IgD-negative memory B cell (primary cell): ENCODE measurements at regions not wholly inside any gene's neighbourhood (a gene's known extent, or its start where the extent isn't known, plus 50 kb on each side); places are given as distances from the start of the nearest gene placed in this dataset.
"Not testable (repeated sequence)": the region's sequence is repeated elsewhere in the genome, so short reads cannot be mapped to it uniquely, and the experiment has no call there.

Experiments
- H3K27ac Mint-ChIP-seq, 3 donors: one replicate each; pipeline ENCODE4 v1.8.0; 2020 to 2022; ENCODE audit warnings: mild to moderate bottlenecking in 3 of 3, mixed read lengths in 3 of 3, moderate library complexity in 1 of 3
- H3K27me3 Mint-ChIP-seq: one replicate; pipeline ENCODE4 v1.8.0; 2021; ENCODE audit warnings: mixed read lengths
- H3K36me3 Mint-ChIP-seq: one replicate; pipeline ENCODE4 v1.8.0; 2020; ENCODE audit warnings: mild to moderate bottlenecking, mixed read lengths
- H3K4me1 Mint-ChIP-seq, 3 donors: one replicate each; pipeline ENCODE4 v1.8.0; 2020 to 2022; ENCODE audit warnings: mixed read lengths in 3 of 3, mild to moderate bottlenecking in 1 of 3
- H3K4me3 Mint-ChIP-seq, 4 donors: one replicate each; pipeline ENCODE4 v1.8.0; 2020 to 2022; ENCODE audit warnings: mild to moderate bottlenecking in 4 of 4, mixed read lengths in 4 of 4, moderate library complexity in 3 of 4
- H3K9me3 Mint-ChIP-seq, 3 donors: one replicate each; pipeline ENCODE4 v1.8.0; 2020 to 2021; ENCODE audit warnings: mixed read lengths in 3 of 3, mild to moderate bottlenecking in 1 of 3

DNA sequence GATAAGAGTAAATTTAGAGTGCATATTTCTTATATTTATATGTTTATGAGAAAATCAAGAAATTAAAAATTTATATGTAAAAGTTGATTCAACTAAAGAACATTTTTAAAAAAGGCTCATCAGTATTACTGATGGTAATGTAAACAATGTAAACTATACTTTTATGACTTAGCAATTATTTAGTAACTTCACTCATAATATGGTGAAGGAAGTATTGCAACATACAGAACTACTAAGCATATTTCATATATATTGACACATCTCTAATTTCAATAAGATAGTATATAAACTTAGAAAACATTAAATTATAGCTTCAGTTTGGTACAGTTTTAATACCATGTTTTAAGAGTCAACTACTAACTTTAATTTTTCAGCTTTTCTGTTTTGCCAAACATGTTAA, 512.8 kb upstream of the PCDH7 start:
- Mint-ChIP-seq H3K4me3 (no peak overlapping the region), H3K36me3 (no peaks in the 10 kb centered on the region), H3K4me1 (no peaks in the 10 kb centered on the region), H3K9me3 (peaks cover 5 to 13% (median 6%) of the 10 kb centered on the region in 3 donors), H3K27ac (no peak overlapping the region), H3K27me3 (no peaks in the 10 kb centered on the region)

DNA sequence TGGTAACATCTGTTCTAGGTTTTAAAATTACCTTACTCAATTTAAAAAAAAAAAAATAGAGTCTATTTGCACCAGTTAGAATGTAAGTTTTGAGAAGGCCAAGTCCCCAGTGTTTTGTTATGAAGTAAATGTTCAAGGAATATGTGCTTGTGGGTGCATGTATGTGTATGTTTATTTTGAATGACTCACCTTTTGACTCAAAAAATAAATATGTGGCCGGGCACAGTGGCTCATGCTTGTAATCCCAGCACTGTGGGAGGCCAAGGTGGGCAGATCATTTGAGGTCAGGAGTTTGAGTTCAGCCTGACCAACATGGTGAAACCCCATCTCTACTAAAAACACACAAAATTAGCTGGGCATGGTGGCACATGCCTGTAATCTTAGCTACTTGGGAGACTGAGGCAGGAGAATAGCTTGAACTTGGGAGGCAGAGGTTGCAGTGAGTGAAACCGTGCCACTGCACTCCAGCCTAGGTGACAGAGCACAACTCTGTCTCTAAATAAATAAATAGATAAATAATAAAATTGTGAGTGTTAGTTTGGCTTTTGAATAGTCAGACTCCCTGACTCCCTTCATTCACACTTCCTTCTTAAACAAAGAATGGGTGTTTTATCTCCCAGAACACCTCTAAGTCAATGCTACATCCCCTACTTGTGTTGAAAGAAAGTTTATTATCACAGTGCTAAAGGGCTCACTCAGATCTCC, 511.3 kb upstream of the PCDH7 start:
- H3K36me3 Mint-ChIP-seq: no peaks in the 10 kb centered on the region
- no peak overlapping the region for H3K4me3 Mint-ChIP-seq
- H3K9me3 Mint-ChIP-seq: peaks cover 3 to 11% (median 6%) of the 10 kb centered on the region in 3 donors
- no peaks in the 10 kb centered on the region for H3K27me3 Mint-ChIP-seq
- H3K27ac Mint-ChIP-seq: no peak overlapping the region
- H3K4me1 Mint-ChIP-seq: no peaks in the 10 kb centered on the region

- not testable (repeated sequence) for H3K36me3 Mint-ChIP-seq, H3K27ac Mint-ChIP-seq, H3K4me3 Mint-ChIP-seq, H3K27me3 Mint-ChIP-seq, H3K4me1 Mint-ChIP-seq
- peaks cover 5 to 30% (median 13%) of the 10 kb centered on the region in 3 donors for H3K9me3 Mint-ChIP-seq
Measured at GRCh38 chr4:30215973-30216372, 504.2 kb upstream of the PCDH7 start.

GRCh38 chr4:30245140-30245539, 475.0 kb upstream of the PCDH7 start:
- Mint-ChIP-seq H3K27me3 (no peaks in the 10 kb centered on the region), H3K27ac (no peak overlapping the region), H3K36me3 (no peaks in the 10 kb centered on the region), H3K4me3 (no peak overlapping the region), H3K9me3 (peaks cover 2 to 16% (median 5%) of the 10 kb centered on the region in 3 donors), H3K4me1 (no peaks in the 10 kb centered on the region)

- Mint-ChIP-seq H3K36me3 (no peaks in the 10 kb centered on the region), H3K27ac (no peak overlapping the region), H3K4me1 (no peaks in the 10 kb centered on the region), H3K4me3 (no peak overlapping the region), H3K27me3 (no peaks in the 10 kb centered on the region), H3K9me3 (peaks cover 6 to 15% (median 6%) of the 10 kb centered on the region in 3 donors)
Measured at GRCh38 chr4:30256116-30256832, 463.9 kb upstream of the PCDH7 start.

- no peak overlapping the region for H3K27ac Mint-ChIP-seq
- H3K27me3 Mint-ChIP-seq: no peaks in the 10 kb centered on the region
- H3K4me1 Mint-ChIP-seq: no peaks in the 10 kb centered on the region
- no peak overlapping the region for H3K4me3 Mint-ChIP-seq
- no peaks in the 10 kb centered on the region for H3K36me3 Mint-ChIP-seq
- peaks cover 3 to 8% (median 4%) of the 10 kb centered on the region in 3 donors for H3K9me3 Mint-ChIP-seq
Measured at GRCh38 chr4:30258949-30259348, 461.2 kb upstream of the PCDH7 start.

DNA sequence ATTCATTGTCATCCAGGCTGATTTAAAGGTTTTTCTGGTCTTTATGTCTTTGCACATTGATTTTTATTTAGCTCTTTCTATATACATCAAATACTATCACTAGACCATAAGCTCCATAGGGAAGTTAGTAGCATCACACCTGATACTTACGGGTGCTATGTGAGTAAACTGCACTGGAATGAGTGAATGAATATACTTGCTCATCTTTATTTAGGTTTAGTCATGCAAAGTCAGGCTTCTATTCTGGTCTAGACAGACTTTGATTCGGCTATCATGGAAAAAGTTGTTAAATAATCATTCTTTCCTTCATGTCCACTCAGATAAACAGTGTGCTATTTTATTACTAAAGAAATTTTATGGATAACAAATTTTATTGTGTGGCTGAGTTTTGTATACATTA, 457.8 kb upstream of the PCDH7 start:
- peaks cover 2 to 5% (median 4%) of the 10 kb centered on the region in 3 donors for H3K9me3 Mint-ChIP-seq
- H3K36me3 Mint-ChIP-seq: no peaks in the 10 kb centered on the region
- no peaks in the 10 kb centered on the region for H3K27me3 Mint-ChIP-seq
- peak overlapping the region in 1 of 3 donors; percentile 19 for H3K27ac Mint-ChIP-seq
- no peaks in the 10 kb centered on the region for H3K4me1 Mint-ChIP-seq
- H3K4me3 Mint-ChIP-seq: no peak overlapping the region

DNA sequence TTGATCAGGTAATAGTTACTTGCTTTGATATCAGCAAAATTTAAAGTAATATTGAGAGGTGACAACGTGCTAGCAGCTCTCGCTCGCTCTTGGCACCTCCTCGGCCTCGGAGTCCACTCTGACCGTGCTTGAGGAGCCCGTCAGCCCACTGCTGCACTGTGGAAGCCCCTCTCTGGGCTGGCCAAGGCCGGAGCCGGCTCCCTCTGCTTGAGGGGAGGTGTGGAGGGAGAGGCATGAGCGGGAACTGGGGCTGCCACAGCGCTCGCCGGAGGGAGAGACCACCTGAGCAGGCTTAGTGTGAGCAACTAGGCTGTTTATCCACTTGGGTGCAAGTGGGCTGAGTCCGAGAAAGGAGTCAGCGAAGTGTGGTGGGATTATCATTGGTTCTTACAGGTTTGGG, 455.7 kb upstream of the PCDH7 start:
- Mint-ChIP-seq H3K4me3 (no peak overlapping the region), H3K27me3 (no peaks in the 10 kb centered on the region), H3K36me3 (no peaks in the 10 kb centered on the region), H3K27ac (no peak overlapping the region), H3K9me3 (peaks cover 0 to 8% (median 7%) of the 10 kb centered on the region in 3 donors), H3K4me1 (no peaks in the 10 kb centered on the region)

- H3K4me3 Mint-ChIP-seq: no peak overlapping the region
- H3K27me3 Mint-ChIP-seq: no peaks in the 10 kb centered on the region
- no peaks in the 10 kb centered on the region for H3K4me1 Mint-ChIP-seq
- H3K9me3 Mint-ChIP-seq: peaks cover 0 to 7% (median 5%) of the 10 kb centered on the region in 3 donors
- H3K36me3 Mint-ChIP-seq: no peaks in the 10 kb centered on the region
- H3K27ac Mint-ChIP-seq: no peak overlapping the region
Measured at GRCh38 chr4:30265716-30266115, 454.5 kb upstream of the PCDH7 start.

GRCh38 chr4:30268370-30268769, 451.8 kb upstream of the PCDH7 start:
- no peaks in the 10 kb centered on the region for H3K27me3 Mint-ChIP-seq
- no peaks in the 10 kb centered on the region for H3K4me1 Mint-ChIP-seq
- no peak overlapping the region for H3K4me3 Mint-ChIP-seq
- peaks cover 2 to 9% (median 7%) of the 10 kb centered on the region in 3 donors for H3K9me3 Mint-ChIP-seq
- no peak overlapping the region for H3K27ac Mint-ChIP-seq
- no peaks in the 10 kb centered on the region for H3K36me3 Mint-ChIP-seq

DNA sequence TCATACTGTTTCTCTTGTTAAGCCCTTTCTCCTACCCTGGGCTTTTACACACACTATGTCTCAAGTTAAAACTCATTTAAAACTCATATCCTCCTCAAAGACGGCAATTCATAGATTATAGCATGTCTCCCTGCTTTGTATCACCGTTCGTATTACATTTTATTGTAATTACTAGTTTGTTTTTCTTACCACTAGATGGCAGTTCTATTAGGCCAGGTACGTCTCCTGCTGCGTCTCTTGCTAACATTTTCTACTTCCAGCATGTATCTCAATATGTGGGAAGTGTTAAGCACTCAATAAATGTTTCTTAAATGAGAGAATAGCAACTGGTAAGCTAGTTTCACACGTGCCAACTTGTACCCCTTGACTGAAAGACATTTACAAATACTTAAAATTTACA, 450.3 kb upstream of the PCDH7 start:
- Mint-ChIP-seq H3K9me3 (peaks cover 5 to 13% (median 5%) of the 10 kb centered on the region in 3 donors), H3K4me1 (no peaks in the 10 kb centered on the region), H3K36me3 (no peaks in the 10 kb centered on the region), H3K4me3 (no peak overlapping the region), H3K27ac (no peak overlapping the region), H3K27me3 (no peaks in the 10 kb centered on the region)

GRCh38 chr4:30281986-30282385, 438.2 kb upstream of the PCDH7 start:
- no peaks in the 10 kb centered on the region for H3K36me3 Mint-ChIP-seq
- H3K9me3 Mint-ChIP-seq: peaks cover 0 to 7% (median 0%) of the 10 kb centered on the region in 3 donors
- H3K4me1 Mint-ChIP-seq: no peaks in the 10 kb centered on the region
- no peak overlapping the region for H3K4me3 Mint-ChIP-seq
- no peaks in the 10 kb centered on the region for H3K27me3 Mint-ChIP-seq
- no peak overlapping the region for H3K27ac Mint-ChIP-seq

DNA sequence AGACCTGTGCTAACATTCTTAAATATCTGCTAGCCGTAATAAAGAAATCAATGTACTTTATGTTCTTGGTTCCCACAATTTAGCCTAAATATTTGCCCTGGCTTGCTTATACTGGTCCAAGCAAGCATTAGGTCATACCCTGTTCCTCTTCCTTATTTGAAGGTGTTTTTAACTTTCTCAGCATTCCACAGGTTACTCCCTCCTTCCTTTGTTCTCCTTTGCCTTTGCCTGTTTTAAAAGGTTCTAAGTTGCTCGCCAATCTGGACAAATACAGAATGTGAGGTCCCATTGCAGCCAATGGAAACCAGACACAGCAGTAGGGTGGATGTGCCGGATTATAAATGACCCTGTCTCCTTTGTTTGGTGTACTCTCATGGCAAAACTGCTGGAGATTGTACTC, 436.8 kb upstream of the PCDH7 start:
- peaks cover 0 to 7% (median 0%) of the 10 kb centered on the region in 3 donors for H3K9me3 Mint-ChIP-seq
- no peaks in the 10 kb centered on the region for H3K36me3 Mint-ChIP-seq
- no peak overlapping the region for H3K27ac Mint-ChIP-seq
- no peaks in the 10 kb centered on the region for H3K4me1 Mint-ChIP-seq
- H3K27me3 Mint-ChIP-seq: no peaks in the 10 kb centered on the region
- no peak overlapping the region for H3K4me3 Mint-ChIP-seq

DNA sequence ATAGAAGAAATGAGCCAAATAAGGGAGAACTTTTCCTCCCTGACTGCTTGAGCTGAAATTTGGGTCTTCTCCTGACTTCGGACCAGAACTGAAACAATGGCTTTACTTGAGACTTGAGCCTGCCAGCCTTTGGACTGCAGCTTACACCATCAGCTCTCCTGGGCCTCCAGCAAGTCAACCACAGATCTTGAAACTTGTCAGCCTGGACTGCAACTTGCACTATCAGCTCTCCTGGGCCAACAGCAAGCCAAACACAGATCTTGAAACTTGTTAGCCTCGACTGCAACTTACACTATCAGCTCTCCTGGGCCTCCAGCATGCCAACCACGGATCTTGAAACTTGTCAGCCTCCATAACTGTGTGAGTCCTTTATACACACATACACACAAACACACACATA, 425.9 kb upstream of the PCDH7 start:
- H3K27me3 Mint-ChIP-seq: no peaks in the 10 kb centered on the region
- no peak overlapping the region for H3K4me3 Mint-ChIP-seq
- no peaks in the 10 kb centered on the region for H3K4me1 Mint-ChIP-seq
- H3K36me3 Mint-ChIP-seq: no peaks in the 10 kb centered on the region
- H3K27ac Mint-ChIP-seq: no peak overlapping the region
- H3K9me3 Mint-ChIP-seq: peaks cover 0 to 7% (median 2%) of the 10 kb centered on the region in 3 donors

GRCh38 chr4:30295652-30296051, 424.5 kb upstream of the PCDH7 start:
- no peaks in the 10 kb centered on the region for H3K36me3 Mint-ChIP-seq
- no peak overlapping the region for H3K4me3 Mint-ChIP-seq
- peaks cover 0 to 3% (median under 1%) of the 10 kb centered on the region in 3 donors for H3K9me3 Mint-ChIP-seq
- H3K27ac Mint-ChIP-seq: no peak overlapping the region
- H3K4me1 Mint-ChIP-seq: no peaks in the 10 kb centered on the region
- no peaks in the 10 kb centered on the region for H3K27me3 Mint-ChIP-seq

GRCh38 chr4:30314001-30314400, 406.2 kb upstream of the PCDH7 start:
- Mint-ChIP-seq H3K4me1 (no peaks in the 10 kb centered on the region), H3K36me3 (no peaks in the 10 kb centered on the region), H3K27ac (no peak overlapping the region), H3K27me3 (no peaks in the 10 kb centered on the region), H3K4me3 (no peak overlapping the region), H3K9me3 (peaks cover 1 to 14% (median 3%) of the 10 kb centered on the region in 3 donors)
